ENCODE measurements at regions not wholly inside any gene's neighbourhood (a gene's known extent, or its start where the extent isn't known, plus 50 kb on each side); places are given as distances from the start of the nearest gene placed in this dataset.
"Not testable (repeated sequence)": the region's sequence is repeated elsewhere in the genome, so short reads cannot be mapped to it uniquely, and the experiment has no call there.

DNA sequence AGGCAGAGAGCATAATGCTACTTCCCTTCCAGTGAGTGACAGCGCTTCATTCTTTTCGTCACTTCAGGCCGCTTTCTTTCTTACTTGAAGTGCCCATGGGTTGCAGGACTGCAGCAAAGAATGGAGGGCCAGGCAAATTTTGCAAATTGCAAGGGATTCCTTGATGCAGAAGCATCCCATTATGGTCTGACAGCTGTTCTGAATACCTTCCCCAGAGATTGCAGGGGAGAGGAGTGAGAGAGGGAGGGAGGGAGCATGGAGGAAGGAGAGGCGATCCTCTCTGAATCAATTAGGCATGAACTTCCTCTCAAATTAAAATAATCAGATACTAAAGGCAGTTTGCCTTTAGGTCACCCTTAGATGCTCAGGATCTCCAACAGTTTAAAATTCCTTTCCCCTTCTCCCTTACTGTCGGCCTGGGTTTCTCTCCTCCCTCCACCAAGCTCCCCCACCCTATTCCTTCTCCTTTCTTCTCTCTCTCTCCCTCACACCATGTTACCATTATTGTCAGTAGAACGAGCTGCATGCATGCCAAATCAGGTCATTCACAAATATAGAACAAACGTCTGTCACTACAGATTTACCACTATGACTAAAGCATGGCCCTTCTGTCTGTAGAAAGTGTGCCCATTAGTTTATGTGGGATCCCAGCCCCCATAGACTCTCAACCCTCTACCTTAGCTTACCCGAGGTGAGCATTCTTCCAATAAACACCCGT is 289.2 kb downstream of the CD83 start:
- no peak for DNase-seq

DNA sequence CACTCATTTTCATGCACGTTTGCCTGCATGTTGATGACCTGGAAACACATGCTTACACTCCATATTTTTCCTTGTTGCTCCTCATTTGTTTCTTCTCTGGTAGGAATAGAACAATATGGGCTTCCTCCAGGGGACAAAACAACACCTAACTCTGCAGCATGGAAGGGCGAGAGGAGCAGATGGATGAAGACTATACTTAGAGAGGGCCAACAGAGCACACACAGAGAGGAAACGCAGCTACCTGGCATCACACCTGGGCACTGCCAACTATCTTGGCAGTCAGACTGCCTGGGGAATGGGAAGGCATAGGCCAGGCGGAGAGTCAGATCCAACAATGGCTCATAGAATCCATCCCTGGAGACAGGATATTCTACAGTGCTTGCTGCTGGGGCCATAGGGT is 290.9 kb downstream of the CD83 start:
- no peak for DNase-seq

DNA sequence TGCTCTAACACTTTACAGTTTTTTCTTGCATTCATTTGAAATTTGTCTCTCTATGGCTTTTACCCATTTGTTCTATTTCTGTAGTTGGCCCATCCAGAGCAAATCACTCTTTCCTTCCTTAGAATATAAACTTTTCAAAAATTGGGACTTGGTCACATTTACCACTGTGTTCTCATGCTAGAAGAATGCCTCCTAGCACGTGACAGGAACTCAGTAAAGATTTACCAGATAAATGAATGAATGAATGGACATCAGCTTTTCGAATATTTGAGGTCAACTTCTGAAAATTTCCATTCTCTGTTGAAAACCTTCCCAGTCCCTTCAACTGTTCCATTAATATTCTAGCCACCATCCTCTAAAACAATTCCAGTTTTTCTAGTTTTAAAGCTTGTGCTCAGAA is 294.5 kb downstream of the CD83 start:
- DNase-seq, result no peak

DNA sequence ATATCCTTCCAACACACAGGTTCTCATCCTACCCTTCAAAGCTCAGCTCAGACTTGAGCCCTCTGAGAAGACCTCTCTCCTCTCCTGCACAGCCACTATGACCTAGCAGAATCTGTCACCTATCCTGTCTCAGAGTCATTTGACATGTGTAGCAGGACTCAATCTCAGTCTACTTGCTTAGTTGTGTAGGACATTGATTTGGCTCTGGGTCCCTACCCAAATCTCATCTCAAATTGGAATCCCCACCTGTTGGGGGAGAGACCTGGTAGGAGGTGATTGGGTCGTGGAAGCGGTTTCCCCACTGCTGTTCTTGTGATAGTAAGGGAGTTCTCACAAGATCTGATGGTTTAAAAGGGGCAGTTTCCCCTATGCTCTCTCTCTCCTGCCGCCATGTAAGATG is 297.9 kb downstream of the CD83 start:
- DNase-seq, result no peak

DNA sequence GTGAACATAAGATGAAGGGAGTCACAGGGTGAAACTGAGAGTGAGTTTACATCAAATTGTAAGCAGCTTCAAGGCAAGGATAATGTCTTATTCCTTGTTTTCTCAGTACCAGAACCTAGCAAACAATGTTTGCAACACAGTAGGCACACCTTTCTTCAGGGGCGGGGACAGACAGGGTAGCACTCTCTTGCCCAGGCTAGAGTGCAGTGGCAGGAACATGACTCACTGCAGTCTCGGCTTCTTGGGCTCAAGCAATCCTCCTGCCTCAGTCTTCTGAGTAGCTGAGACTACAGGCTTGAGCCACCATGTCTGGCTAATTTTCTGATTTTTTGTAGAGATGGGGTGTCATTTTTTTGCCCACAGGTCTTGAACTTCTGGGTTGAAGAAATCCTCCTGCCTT is 299.8 kb downstream of the CD83 start:
- no peak for DNase-seq

DNA sequence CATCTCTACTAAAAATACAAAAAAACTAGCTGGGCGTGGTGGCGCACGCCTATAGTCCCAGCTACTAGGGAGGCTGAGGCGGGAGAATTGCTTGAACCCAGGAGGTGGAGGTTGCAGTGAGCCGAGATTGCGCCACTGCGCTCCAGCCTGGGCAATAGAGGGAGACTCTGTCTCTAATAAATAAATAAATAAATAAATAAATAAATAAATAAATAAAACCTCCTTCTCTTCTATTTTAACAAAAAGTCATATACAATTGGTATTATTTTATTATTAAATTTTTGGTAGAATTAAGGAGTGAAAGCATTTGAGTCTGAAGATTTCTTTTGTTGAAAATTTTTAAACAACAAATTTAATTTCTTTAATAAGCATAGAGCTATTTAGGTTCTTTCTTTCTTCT is 301.7 kb downstream of the CD83 start:
- DNase-seq, result not testable (repeated sequence)

DNA sequence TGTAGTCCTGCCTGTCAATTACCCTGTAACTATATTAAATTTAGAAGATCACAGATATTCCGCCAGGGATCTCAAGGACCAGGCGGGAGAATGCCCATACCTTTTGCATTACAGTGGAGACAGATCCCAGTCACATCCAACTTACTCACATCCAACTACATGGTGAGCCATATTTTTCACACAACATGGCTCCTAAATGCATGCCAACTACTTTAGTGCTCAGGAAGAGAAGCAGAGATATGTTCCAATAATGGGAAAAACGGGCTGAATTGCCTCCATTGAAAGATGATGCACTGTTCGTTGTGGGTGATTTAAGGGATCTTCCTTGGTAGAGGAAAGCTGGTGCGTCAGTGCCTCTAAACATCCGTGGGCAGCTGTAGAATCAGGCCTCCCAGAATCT is 304.5 kb downstream of the CD83 start:
- no peak for DNase-seq

DNA sequence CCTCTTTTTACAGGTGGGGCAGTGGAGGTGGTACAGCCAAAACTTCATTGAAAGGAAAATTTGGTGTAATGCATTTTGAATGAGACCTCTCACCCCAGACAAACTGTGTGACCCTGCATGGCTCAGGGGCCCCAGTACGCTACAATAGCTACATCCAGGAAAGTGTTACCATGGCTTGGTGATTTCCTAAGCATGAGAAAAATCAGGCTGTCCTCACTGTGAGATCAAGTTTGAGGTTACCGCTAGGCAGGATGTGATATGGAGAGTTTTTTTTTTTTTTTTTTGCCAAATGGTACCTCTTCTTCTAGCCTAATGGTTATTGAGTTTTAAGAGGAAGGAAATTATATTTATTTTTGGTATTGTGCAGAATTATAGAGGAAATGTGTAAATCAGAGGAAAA is 305.3 kb downstream of the CD83 start:
- no peak for DNase-seq

DNA sequence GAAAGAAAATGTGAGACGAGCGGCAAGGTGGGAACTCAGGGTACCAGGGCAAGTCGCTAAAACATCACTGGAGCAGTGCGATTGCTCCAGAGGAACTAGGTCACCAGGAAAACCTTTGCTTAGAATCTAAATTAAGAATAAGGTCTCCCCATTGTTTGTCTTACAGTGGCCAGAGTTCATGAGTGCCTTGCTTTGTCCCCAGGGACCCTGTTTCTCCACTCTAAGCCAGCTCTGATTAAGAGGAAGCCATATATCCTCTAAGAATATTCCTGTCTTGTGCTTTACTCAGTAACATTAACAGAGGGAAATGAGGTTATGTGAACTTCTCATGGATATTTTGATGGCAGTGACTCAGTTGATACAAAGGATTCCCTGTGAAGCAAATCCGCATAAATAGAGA is 305.8 kb downstream of the CD83 start:
- no peak for DNase-seq

DNA sequence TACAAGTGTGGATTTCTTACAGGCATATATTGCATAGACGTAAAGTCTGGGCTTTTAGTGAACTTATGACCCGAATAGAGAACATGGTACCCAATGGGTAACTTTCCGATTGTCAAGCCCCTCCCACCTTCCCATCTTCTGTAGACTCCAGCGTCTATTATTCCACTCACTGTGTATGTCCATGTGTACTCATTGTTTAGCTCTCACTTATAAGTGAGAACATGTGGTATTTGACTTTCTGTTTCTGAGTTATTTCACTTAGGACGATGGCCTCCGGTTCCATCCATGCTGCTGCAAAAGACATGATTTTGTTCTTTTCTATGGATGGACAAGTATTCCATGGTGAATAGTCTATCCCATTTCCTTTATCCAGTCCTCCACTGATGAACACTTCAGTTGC is 306.4 kb downstream of the CD83 start:
- no peak for DNase-seq

DNA sequence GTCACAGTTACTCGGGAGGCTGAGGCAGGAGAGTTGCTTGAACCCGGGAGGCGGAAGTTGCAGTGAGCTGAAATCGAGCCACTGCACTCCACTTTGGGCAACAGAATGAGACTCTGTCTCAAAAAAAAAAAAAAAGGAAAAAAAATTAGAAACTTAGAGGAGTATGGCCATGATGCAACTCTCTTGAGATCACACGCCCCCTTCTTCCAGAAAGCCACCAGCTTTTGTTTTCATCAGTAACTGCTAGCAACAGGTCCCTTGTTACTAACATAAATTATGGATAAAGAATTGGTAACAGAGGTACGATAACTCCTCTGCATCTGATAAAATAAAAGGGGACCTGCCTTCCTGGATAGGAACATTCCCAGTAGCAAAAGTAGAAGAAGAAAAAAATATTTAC is 308.2 kb downstream of the CD83 start:
- DNase-seq, result no peak

DNA sequence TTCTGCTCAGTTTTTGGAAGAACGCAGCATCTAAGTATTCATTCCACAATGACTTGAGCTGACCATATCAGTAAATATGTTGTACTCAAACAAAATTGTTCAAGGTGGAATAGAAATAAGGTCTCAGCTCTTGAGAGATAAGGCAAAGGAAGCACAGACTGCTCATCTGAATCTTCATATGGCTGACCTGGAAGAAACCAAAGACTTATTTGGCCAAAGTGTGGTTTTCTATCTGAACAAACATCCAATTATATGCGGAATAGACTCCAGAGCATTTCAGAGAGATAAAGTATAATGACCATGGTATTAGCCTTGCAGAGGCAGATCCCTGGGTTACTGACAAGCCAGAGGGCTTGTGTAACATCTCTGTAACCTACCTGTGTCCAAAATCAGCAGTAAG is 308.7 kb downstream of the CD83 start:
- no peak for DNase-seq

DNA sequence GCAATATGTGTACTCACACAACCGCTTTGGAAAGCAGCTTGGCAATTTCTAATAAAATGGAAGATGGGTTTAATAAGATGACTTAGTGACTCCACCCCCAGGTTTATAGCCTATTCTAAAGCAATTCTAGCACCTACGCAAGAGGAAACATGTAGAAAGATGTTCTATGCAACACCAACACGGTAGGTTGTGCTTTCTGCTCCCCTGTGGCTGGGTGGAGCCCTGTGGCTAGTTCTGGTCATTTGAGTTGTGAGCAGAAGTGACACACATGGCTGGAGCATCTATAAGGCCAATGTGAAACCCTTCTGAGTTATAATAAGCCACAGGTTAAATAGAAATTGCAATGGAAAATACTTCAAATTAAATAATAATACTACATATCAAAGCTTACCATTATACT is 310.7 kb downstream of the CD83 start:
- DNase-seq, result no peak

DNA sequence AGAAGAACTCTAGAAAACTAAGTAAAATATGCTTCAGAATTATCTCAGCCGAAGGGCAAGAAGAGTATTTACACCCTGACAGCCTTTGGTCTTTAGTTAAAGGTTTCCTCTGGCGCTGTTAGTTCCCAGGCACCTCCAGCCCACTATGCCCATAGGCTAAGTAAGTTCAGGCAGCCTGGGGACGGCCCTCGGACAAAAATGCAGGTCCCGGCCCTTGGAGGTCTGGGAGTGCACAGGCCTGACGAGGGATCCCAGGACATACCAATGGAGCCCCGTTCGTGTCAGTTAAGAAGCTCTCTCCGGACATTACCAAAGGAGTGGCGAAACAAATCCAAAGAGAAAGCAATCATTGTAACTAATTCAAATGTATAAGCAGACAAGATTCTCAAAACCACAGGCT is 311.8 kb downstream of the CD83 start:
- DNase-seq, result no peak

DNA sequence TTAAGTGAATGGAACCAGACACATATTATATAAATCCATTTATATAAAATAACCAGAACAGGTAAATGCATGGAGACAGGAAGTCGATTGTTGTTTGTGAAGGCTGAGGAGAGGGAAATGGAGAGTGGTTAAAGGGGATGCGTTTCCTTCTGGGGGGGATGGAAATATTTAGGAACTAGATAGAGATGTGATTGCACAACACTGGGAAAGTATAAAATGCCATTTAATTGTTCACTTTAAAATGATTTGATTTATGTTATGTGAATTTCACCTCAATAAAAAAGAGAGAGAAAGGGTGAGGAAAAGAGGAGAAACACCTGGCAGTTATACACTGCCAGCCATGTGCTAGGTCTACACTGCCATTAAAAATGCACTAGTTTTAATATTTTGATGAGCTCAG is 312.6 kb downstream of the CD83 start:
- no peak for DNase-seq

DNA sequence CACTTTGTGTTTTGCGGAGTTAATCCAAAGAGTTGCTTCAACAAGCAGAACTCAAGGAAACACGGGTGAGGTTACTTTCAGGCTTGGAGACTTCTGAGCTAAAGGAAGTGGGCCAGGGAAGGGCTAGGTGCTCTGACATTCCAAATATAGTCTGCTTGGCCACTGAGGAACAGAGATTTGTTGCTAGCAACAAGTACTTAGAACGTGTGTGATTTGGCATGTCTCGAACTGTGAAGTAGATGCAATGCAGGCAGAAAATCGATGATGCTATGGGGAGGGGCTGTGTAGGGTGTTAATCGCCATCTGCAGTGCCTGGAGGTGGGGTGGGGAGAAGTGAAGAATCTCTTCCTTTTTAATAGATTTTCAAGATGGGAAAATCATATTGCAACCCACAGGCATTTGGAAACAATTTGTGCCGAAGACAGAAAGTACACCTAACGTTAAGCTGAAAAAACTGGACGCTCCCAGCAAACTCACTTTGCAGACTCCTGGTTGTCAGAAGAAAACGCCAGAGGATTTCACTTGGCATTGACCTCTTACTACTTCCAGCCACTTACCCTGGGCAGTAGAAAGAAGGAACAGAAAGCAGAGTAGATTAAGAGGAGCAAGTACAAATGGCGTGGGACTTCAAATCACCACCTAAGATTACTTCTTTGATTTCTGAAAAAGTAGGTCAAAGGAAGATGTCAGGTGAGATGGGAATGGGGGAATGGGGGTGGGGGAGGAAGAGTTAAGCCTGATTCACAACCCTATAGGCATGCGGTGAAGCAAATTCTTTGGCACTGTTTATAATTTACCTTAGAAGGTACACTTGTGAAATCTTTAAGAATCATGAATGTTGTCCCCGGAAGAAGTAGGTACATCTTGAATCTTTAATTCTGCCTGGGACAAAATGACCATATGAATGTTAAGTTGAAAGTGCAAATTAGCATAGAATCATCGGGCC is 314.1 kb downstream of the CD83 start:
- no peak for DNase-seq

DNA sequence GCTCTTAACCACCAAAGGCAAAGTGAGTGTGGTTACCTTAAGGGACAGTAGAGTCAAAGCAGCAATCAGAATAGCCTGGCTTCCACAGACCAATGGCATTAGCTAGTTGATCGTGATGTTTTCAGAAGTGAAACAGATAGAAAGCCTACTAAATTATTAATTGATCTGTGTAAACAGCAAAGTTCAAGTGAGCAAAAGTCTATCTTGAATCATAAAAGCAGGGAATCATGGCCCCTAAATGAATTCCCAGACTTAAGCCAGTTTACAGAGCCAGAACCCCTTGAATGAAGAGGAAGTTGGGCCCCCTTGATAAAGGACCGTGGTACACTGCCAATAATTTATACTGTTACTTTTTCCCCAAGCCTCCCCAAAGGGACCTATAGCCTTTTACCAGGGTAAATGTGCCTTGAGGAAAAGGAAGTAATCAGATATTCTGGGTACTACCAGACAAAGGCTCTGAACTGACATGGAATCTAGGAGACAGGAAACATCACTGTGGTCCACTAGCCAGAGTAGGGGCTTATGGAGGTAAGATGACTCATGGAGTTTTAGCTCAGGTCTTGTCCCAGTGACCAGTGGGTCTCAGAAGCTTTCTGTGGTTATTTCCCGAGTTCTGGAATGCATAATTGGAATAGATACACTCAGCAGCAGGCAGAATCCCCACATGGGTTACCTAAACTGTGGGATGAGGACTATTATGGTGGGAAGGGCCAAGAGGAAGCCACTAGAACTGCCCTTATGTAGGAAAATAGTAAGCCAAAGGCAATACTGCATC is 317.5 kb downstream of the CD83 start:
- DNase-seq, result no peak

DNA sequence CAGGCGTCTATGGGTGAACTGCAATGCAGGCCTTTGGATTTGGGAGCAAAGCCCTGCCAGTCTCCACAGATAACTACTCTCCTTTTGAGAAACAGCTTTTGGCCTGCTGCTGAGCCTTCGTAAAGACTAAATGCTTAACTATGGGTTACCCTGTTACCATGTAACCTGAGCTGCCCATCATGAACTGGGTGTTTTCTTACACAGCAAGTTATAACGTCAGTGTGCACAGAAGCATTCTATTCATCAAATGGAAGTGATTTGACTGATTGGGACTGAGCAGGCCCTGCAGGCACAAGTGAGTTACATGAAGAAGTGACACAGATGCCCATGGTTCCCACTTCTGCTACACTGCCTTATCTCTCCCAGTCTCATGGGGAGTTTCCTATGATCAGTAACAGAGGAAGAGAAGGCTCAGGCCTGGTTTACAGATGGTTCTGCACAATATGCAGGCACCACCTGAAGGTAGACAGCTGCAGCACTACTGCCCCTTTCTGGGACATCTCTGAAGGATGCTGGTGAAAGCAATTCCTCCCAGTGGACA is 319.1 kb downstream of the CD83 start:
- no peak for DNase-seq

DNA sequence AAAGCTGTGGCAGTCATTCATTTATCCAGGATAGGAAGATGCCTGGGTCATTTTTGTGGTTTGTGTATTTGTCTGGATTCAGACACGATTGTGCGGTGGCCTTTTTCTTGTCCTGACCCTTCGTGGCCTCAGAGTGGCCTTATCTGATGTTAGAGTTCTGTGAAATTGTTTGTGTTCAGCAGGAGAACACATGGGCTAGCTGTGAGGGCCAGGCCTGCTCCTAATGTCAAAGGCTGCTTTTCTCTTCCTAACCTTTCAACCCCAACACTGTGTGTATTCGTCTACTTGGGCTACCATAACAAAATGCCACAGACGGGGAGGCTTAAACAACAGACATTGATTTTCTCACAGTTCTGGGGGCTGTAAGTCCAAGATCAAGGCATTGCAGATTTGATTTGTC is 321.8 kb downstream of the CD83 start:
- no peak for DNase-seq

DNA sequence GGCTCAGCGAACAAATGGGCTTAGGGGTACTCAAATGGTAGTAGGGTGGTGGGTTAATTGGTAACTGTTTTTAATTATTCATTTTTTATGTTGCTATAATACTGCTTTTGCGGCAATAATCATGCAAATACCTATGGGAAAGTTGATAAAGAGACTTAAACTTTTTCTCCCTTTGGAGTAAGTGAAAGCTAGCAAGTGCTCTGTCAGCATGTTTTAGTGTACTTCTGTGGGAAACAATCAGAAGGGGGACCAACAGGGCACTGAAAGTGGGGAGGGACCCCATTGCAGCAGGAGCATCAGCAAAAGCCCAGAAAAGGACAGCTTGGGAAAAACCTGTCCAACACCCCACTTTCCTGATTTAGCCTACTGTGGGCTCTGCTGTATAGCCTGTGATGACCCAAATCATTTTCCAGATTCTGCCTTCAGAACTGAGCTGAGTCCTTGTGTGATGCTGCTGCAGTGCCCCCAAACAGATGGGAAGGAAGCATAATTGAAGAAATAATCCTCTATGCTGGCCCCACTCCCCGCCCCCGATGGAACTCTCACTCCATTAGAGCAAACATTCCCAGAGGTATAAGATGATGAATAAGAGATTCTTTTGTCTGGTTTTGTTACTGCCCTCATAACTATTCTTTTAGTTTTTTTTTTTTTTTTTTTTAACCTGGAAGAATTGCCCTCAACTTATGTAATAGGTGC is 322.8 kb downstream of the CD83 start:
- DNase-seq, result no peak

DNA sequence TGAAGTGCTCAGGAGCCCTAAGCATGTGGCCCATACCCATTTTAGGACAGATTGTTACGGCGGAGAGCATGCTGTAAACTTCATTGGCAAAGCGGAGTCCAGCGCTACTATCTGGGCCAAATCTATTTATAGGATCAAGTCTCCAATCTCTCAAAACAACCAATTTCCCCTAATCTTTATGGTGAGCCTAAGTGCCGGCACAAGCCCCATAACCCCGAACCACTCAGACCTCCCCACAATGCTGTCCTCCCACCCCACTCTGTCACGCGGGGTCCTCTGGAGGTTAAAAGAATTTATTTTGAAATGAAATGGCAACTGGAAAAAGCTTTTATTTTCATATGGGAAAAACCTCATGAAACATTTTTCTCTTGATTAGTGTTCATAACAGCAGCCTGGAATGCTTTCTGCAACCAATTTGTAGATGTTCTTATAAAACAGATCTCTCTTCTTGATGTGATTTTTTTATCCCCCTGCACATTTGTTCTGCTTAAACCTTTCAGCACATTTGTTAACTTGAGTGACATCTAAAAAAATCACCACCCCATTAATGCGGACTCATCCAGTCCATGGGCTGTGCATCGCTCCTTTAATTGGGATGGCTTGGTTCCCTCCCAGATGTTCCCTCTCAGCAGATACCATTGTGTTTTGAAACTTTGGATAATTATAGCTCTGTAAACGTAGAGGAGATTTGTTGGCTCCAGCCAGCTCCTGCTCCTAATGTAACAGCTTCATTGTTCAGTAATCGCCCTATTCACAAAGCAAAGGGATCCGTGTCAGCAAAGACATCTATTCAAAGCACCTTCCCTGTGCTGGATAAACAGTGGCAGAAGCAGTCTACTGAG is 323.6 kb downstream of the CD83 start:
- no peak for DNase-seq

DNA sequence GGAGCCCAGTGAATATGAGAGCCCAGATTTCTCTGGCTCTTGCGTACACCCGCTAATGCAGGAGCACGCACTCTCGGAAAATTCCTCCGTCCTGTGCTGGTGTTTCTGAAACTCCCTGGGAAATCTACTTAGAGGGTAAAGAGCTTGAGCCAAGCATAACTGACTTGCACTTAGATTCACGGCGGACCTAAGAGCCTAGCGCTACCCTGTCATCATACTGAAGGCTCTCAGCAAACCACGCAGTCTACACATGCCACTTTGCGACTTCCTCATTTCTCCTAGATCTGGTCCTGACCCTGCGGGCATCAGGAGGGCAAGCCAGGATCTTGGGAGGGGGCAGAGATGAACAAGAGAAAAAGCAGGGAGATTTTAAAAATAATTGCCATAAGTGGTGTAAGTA is 324.7 kb downstream of the CD83 start:
- DNase-seq, result no peak

Data from stimulated activated naive CD4-positive, alpha-beta T cell (primary cell).